ENCODE measurements at regions not wholly inside any gene's neighbourhood (a gene's known extent, or its start where the extent isn't known, plus 50 kb on each side); places are given as distances from the start of the nearest gene placed in this dataset.
"Not testable (repeated sequence)": the region's sequence is repeated elsewhere in the genome, so short reads cannot be mapped to it uniquely, and the experiment has no call there.

GRCh38 chr17:65307081-65307960 lies 170.2 kb downstream of the RGS9 start:
- H3K27me3 ChIP-seq (ENCODE audit: insufficient read depth, low read length), result peaks cover 43% of the 10 kb centered on the region
- no peak for DNase-seq (ENCODE audit: insufficient read length, low spot score, missing footprints)
- no peaks in the 10 kb centered on the region for H3K36me3 ChIP-seq (ENCODE audit: insufficient read depth, low read length)
- no peak overlapping the region for H2AFZ ChIP-seq (ENCODE audit: low read length)
- H3K79me2 ChIP-seq (ENCODE audit: insufficient read depth, low read length), result no peaks in the 10 kb centered on the region
- no peak overlapping the region for H3K4me2 ChIP-seq (ENCODE audit: insufficient read depth, low read length)
- H3K4me1 ChIP-seq (ENCODE audit: insufficient read depth, low read length), result no peaks in the 10 kb centered on the region
- H4K20me1 ChIP-seq (ENCODE audit: insufficient read depth, low read length), result no peaks in the 10 kb centered on the region
- TF ChIP-seq, protein P1, sequence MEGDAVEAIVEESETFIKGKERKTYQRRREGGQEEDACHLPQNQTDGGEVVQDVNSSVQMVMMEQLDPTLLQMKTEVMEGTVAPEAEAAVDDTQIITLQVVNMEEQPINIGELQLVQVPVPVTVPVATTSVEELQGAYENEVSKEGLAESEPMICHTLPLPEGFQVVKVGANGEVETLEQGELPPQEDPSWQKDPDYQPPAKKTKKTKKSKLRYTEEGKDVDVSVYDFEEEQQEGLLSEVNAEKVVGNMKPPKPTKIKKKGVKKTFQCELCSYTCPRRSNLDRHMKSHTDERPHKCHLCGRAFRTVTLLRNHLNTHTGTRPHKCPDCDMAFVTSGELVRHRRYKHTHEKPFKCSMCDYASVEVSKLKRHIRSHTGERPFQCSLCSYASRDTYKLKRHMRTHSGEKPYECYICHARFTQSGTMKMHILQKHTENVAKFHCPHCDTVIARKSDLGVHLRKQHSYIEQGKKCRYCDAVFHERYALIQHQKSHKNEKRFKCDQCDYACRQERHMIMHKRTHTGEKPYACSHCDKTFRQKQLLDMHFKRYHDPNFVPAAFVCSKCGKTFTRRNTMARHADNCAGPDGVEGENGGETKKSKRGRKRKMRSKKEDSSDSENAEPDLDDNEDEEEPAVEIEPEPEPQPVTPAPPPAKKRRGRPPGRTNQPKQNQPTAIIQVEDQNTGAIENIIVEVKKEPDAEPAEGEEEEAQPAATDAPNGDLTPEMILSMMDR (IDR thresholded peaks at IDR 0.05; ENCODE audit: extremely low read depth, low read depth, low read length), result no peak
- no peak overlapping the region for H3K4me3 ChIP-seq (ENCODE audit: insufficient read depth, low read length)
- H3K27ac ChIP-seq (ENCODE audit: low read depth, low read length), result no peak overlapping the region
- H3K9me3 ChIP-seq (ENCODE audit: low read depth, low read length), result peaks cover 2% of the 10 kb centered on the region

- Histone ChIP-seq H3K79me2 (ENCODE audit: insufficient read depth, low read length) (no peaks in the 10 kb centered on the region), H3K4me1 (ENCODE audit: insufficient read depth, low read length) (no peaks in the 10 kb centered on the region), H2AFZ (ENCODE audit: low read length) (no peak overlapping the region), H3K4me2 (ENCODE audit: insufficient read depth, low read length) (no peak overlapping the region), H3K36me3 (ENCODE audit: insufficient read depth, low read length) (no peaks in the 10 kb centered on the region), H3K9me3 (ENCODE audit: low read depth, low read length) (peaks cover 2% of the 10 kb centered on the region), H3K4me3 (ENCODE audit: insufficient read depth, low read length) (no peak overlapping the region), H3K27ac (ENCODE audit: low read depth, low read length) (no peak overlapping the region), H3K27me3 (ENCODE audit: insufficient read depth, low read length) (peaks cover 30% of the 10 kb centered on the region), H4K20me1 (ENCODE audit: insufficient read depth, low read length) (no peaks in the 10 kb centered on the region)
- DNase-seq (ENCODE audit: insufficient read length, low spot score, missing footprints), result no peak
- TF ChIP-seq, protein P1 (IDR thresholded peaks at IDR 0.05; ENCODE audit: extremely low read depth, low read depth, low read length), result no peak
Observed at GRCh38 chr17:65305778-65306177, 168.6 kb downstream of the RGS9 start.

GRCh38 chr17:65305116-65305515 lies 167.9 kb downstream of the RGS9 start:
- no peak for DNase-seq (ENCODE audit: insufficient read length, low spot score, missing footprints)
- Histone ChIP-seq H3K27ac (ENCODE audit: low read depth, low read length) (no peak overlapping the region), H3K36me3 (ENCODE audit: insufficient read depth, low read length) (no peaks in the 10 kb centered on the region), H3K27me3 (ENCODE audit: insufficient read depth, low read length) (peaks cover 26% of the 10 kb centered on the region), H4K20me1 (ENCODE audit: insufficient read depth, low read length) (no peaks in the 10 kb centered on the region), H3K4me3 (ENCODE audit: insufficient read depth, low read length) (no peak overlapping the region), H3K4me1 (ENCODE audit: insufficient read depth, low read length) (no peaks in the 10 kb centered on the region), H3K4me2 (ENCODE audit: insufficient read depth, low read length) (no peak overlapping the region), H2AFZ (ENCODE audit: low read length) (no peak overlapping the region), H3K9me3 (ENCODE audit: low read depth, low read length) (peaks cover 2% of the 10 kb centered on the region), H3K79me2 (ENCODE audit: insufficient read depth, low read length) (no peaks in the 10 kb centered on the region)
- TF ChIP-seq, protein P1 (IDR thresholded peaks at IDR 0.05; ENCODE audit: extremely low read depth, low read depth, low read length), result no peak

DNA sequence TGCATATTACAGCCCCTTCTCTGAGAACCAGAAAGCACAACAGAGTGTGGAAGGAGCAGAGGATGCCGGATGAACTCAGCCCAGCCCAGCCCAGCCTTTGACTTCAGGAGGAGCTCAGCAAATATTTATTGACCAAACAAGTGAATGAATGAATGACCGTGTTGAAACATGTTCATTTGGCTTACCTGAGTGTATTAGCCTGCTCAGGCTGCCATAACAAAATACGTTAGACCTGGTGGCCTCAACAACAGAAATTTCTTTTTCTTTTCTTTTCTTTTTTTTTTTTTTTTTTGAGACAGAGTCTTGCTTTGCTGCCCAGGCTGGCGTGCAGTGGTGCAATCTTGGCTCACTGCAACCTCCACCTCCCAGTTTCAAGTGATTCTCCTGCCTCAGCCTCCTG lies 164.7 kb downstream of the RGS9 start:
- H3K4me1 ChIP-seq (ENCODE audit: insufficient read depth, low read length); H3K9me3 ChIP-seq (ENCODE audit: low read depth, low read length); H2AFZ ChIP-seq (ENCODE audit: low read length); H3K4me3 ChIP-seq (ENCODE audit: insufficient read depth, low read length); H3K4me2 ChIP-seq (ENCODE audit: insufficient read depth, low read length); H3K36me3 ChIP-seq (ENCODE audit: insufficient read depth, low read length); H3K27ac ChIP-seq (ENCODE audit: low read depth, low read length); H4K20me1 ChIP-seq (ENCODE audit: insufficient read depth, low read length); H3K79me2 ChIP-seq (ENCODE audit: insufficient read depth, low read length); DNase-seq (ENCODE audit: insufficient read length, low spot score, missing footprints): not testable (repeated sequence)
- peaks cover 15% of the 10 kb centered on the region for H3K27me3 ChIP-seq (ENCODE audit: insufficient read depth, low read length)
